IMR-90 (cell line): ENCODE measurements at regions not wholly inside any gene's neighbourhood (a gene's known extent, or its start where the extent isn't known, plus 50 kb on each side); places are given as distances from the start of the nearest gene placed in this dataset.

Experiments
- ATAC-seq: fragments of 200-7000 bp; cut with Tn5 transposase; 2 replicates; pipeline ENCODE4 v1.9.1; 2020; ENCODE audit warnings: low read depth, mild to moderate bottlenecking, moderate library complexity
- BruUV-seq: library from RNA; stranded (reverse); fragments of 400-500 nt; replicated peaks from 2 replicates; lab custom pipeline; 2021; lab: Mats Ljungman, UMichigan
- CTCF ChIA-PET: fragments of 300-600 bp; formaldehyde crosslinking; extraction: SDS; loops from one replicate; lab custom pipeline; 2021; ENCODE audit warnings: antibody characterized with exemption; lab: Yijun Ruan, JAX
- POLR2A ChIA-PET: fragments of 300-600 bp; sonication (Branson Sonifier 250); formaldehyde crosslinking; loops from one replicate; lab custom pipeline; 2022; ENCODE audit warnings: antibody characterized with exemption; ENCODE audit not compliant: unreplicated experiment; lab: Charles Lee
- DNase-seq: peaks from one replicate; pipeline ENCODE4 v3.0.0; 2013
- H2AFZ ChIP-seq: replicated peaks from 2 replicates; pipeline ENCODE3; 2013; ENCODE audit warnings: low read length, mild to moderate bottlenecking; ENCODE audit not compliant: poor library complexity
- H2AK5ac ChIP-seq: 2 replicates; pipeline ENCODE4 v1.6.1; 2013; ENCODE audit warnings: low read depth, low read length, inconsistent platforms
- H2AK9ac ChIP-seq: replicated peaks from 2 replicates; pipeline ENCODE3; 2013; ENCODE audit warnings: mild to moderate bottlenecking, low read depth, low read length, moderate library complexity; ENCODE audit not compliant: poor library complexity
- H2BK120ac ChIP-seq: 2 replicates; pipeline ENCODE4 v1.6.1; 2013; ENCODE audit warnings: low read depth, low read length, inconsistent platforms
- H2BK15ac ChIP-seq: 3 replicates; pipeline ENCODE4 v1.6.1; 2013; ENCODE audit warnings: low read depth, low read length, inconsistent platforms
- H2BK20ac ChIP-seq: 2 replicates; pipeline ENCODE4 v1.6.1; 2013; ENCODE audit warnings: low read depth, mild to moderate bottlenecking, inconsistent platforms, low read length, moderate library complexity
- H2BK5ac ChIP-seq: 2 replicates; pipeline ENCODE4 v1.6.1; 2013; ENCODE audit warnings: mild to moderate bottlenecking, low read depth, low read length, inconsistent platforms; ENCODE audit not compliant: poor library complexity, severe bottlenecking
- H3K14ac ChIP-seq: replicated peaks from 2 replicates; pipeline ENCODE4 v1.6.1; 2013; ENCODE audit warnings: low read depth, low read length, inconsistent platforms
- H3K18ac ChIP-seq: 2 replicates; pipeline ENCODE4 v1.6.1; 2013; ENCODE audit warnings: low read depth, low read length, control low read depth
- H3K23ac ChIP-seq: 2 replicates; pipeline ENCODE4 v1.6.1; 2013; ENCODE audit warnings: low read depth, low read length, inconsistent platforms
- H3K27ac ChIP-seq: 2 replicates; pipeline ENCODE4 v1.5.1; 2013; ENCODE audit warnings: mild to moderate bottlenecking, control low read depth, low read length; ENCODE audit not compliant: insufficient read depth
- H3K27me3 ChIP-seq: 2 replicates; pipeline ENCODE4 v1.6.1; 2013; ENCODE audit warnings: low read length; ENCODE audit not compliant: control insufficient read depth, insufficient read depth
- H3K36me3 ChIP-seq: 2 replicates; pipeline ENCODE4 v1.6.1; 2013; ENCODE audit warnings: low read length, mixed read lengths; ENCODE audit not compliant: control insufficient read depth, insufficient read depth
- H3K4ac ChIP-seq: 2 replicates; pipeline ENCODE4 v1.6.1; 2013; ENCODE audit warnings: low read depth, low read length, inconsistent platforms
- H3K4me1 ChIP-seq: 2 replicates; pipeline ENCODE4 v1.6.1; 2013; ENCODE audit warnings: low read length, mixed read lengths; ENCODE audit not compliant: control insufficient read depth, insufficient read depth
- H3K4me2 ChIP-seq: 2 replicates; pipeline ENCODE4 v1.6.1; 2013; ENCODE audit warnings: low read depth, mild to moderate bottlenecking, control low read depth, low read length, moderate library complexity
- H3K4me3 ChIP-seq: 2 replicates; pipeline ENCODE4 v1.5.1; 2013; ENCODE audit warnings: low read depth, mild to moderate bottlenecking, control low read depth, low read length, moderate library complexity; ENCODE audit not compliant: insufficient read depth
- H3K56ac ChIP-seq: 2 replicates; pipeline ENCODE4 v1.6.1; 2013; ENCODE audit warnings: low read length, inconsistent platforms; ENCODE audit not compliant: insufficient read depth; ENCODE audit errors: extremely low read depth
- H3K79me1 ChIP-seq, 2 experiments: 2 replicates each; pipeline ENCODE4 v1.6.1; 2013; ENCODE audit warnings: low read length in 2 of 2, inconsistent platforms in 1 of 2, low read depth in 1 of 2
- H3K9ac ChIP-seq: 2 replicates; pipeline ENCODE4 v1.6.1; 2013; ENCODE audit warnings: low read depth, low read length, control low read depth
- H3K9me1 ChIP-seq: 2 replicates; pipeline ENCODE4 v1.6.1; 2013; ENCODE audit warnings: low read length, inconsistent platforms; ENCODE audit not compliant: insufficient read depth
- H3K9me3 ChIP-seq: 2 replicates; pipeline ENCODE4 v1.6.1; 2013; ENCODE audit warnings: low read length; ENCODE audit not compliant: control insufficient read depth, insufficient read depth
- H4K20me1 ChIP-seq: 2 replicates; pipeline ENCODE4 v1.6.1; 2013; ENCODE audit warnings: low read length, inconsistent platforms; ENCODE audit not compliant: insufficient read depth
- H4K5ac ChIP-seq: 2 replicates; pipeline ENCODE4 v1.6.1; 2013; ENCODE audit warnings: mild to moderate bottlenecking, low read depth, low read length, control low read depth
- H4K8ac ChIP-seq, 2 experiments: 2 replicates each; pipeline ENCODE4 v1.6.1; 2013; ENCODE audit warnings: low read depth in 2 of 2, low read length in 2 of 2, control low read depth in 1 of 2, inconsistent platforms in 1 of 2
- H4K91ac ChIP-seq: 2 replicates; pipeline ENCODE4 v1.6.1; 2013; ENCODE audit warnings: low read depth, low read length, inconsistent platforms; ENCODE audit not compliant: insufficient read depth
- BHLHE40 ChIP-seq: fragments of 150-350 bp; IDR thresholded peaks from 2 replicates; pipeline ENCODE4 v1.6.1; 2016; ENCODE audit warnings: mild to moderate bottlenecking, low read depth, low read length
- CEBPB ChIP-seq: IDR thresholded peaks from 2 replicates; pipeline ENCODE4 v1.6.1; 2012; ENCODE audit warnings: low read depth, low read length, improper control_type of control experiment
- CHD1 ChIP-seq: IDR thresholded peaks from 2 replicates; pipeline ENCODE4 v1.6.1; 2012; ENCODE audit warnings: low read depth, low read length, improper control_type of control experiment
- MAFK ChIP-seq: IDR thresholded peaks from 2 replicates; pipeline ENCODE4 v1.6.1; 2012; ENCODE audit warnings: low read depth, low read length, improper control_type of control experiment
- MAZ ChIP-seq: IDR thresholded peaks from 2 replicates; pipeline ENCODE4 v1.6.1; 2012; ENCODE audit warnings: low read depth, mild to moderate bottlenecking, low read length, improper control_type of control experiment, moderate library complexity, borderline replicate concordance
- MXI1 ChIP-seq: IDR thresholded peaks from 2 replicates; pipeline ENCODE4 v1.6.1; 2012; ENCODE audit warnings: low read depth, mild to moderate bottlenecking, low read length, moderate library complexity, borderline replicate concordance
- NFE2L2 ChIP-seq: fragments of 150-350 bp; IDR thresholded peaks from 2 replicates; pipeline ENCODE4 v1.6.1; 2016; ENCODE audit warnings: low read depth, mild to moderate bottlenecking, low read length
- POLR2A ChIP-seq: IDR thresholded peaks from 2 replicates; pipeline ENCODE4 v1.6.1; 2012; ENCODE audit warnings: mild to moderate bottlenecking, low read depth, low read length
- RAD21 ChIP-seq: IDR thresholded peaks from 2 replicates; pipeline ENCODE4 v1.6.1; 2012; ENCODE audit warnings: low read length, improper control_type of control experiment
- RFX5 ChIP-seq: IDR thresholded peaks from 2 replicates; pipeline ENCODE4 v1.8.0; 2012; ENCODE audit warnings: low read depth, mild to moderate bottlenecking, low read length, moderate library complexity
- SMC3 ChIP-seq: fragments of 150-350 bp; IDR thresholded peaks from 2 replicates; pipeline ENCODE4 v1.6.1; 2016; ENCODE audit warnings: low read depth, mild to moderate bottlenecking, antibody characterized with exemption, low read length, moderate library complexity
- USF2 ChIP-seq: fragments of 150-350 bp; IDR thresholded peaks from 2 replicates; pipeline ENCODE4 v1.6.1; 2017; ENCODE audit warnings: mild to moderate bottlenecking, antibody characterized with exemption, low read length, low read depth
- WGBS, 2 experiments: methylation state at CpG; one replicate each; pipeline versions ENCODE4 v1.1.5 to v1.1.7; 2013; ENCODE audit warnings: missing lambda C conversion rate in 2 of 2; ENCODE audit not compliant: insufficient read length in 1 of 2; ENCODE audit errors: extremely low coverage in 2 of 2; 5-methylcytosine and 5-hydroxymethylcytosine counted together
- dilution Hi-C: fragments of 300-500 bp; cut with HindIII; formaldehyde crosslinking; loops from one replicate; pipeline ENCODE4 v1.14.3; 2018; ENCODE audit warnings: low sequenced_read_pairs; ENCODE audit not compliant: unreplicated experiment
- in situ Hi-C: fragments of 300-500 bp; cut with MboI; formaldehyde crosslinking; loops from 3 replicates; pipeline ENCODE4 v1.14.3; 2019; ENCODE audit warnings: low sequenced_read_pairs, inconsistent platforms, mixed read lengths
- intact Hi-C: fragments of 100-400 bp; cut with micrococcal nuclease; formaldehyde crosslinking; loops from 2 replicates; pipeline ENCODE4 v1.10.0; 2022

- CTCF ChIA-PET: no interaction called here
- intact Hi-C loops (no loop called here), in situ Hi-C loops (no loop called here), dilution Hi-C loops (no loop called here)
- Histone ChIP-seq H2AK9ac (no peak overlapping the region), H2AFZ (no peak overlapping the region), H4K20me1 (no peaks in the 10 kb centered on the region), H3K9me3 (no peaks in the 10 kb centered on the region), H2BK20ac (no peak overlapping the region), H3K79me1 (no peaks in the 10 kb centered on the region), H3K4me3 (no peak overlapping the region), H3K27ac (no peak overlapping the region), H3K18ac (no peak overlapping the region), H3K27me3 (no peaks in the 10 kb centered on the region), H3K14ac (no peak overlapping the region), H3K56ac (no peak overlapping the region), H3K9ac (no peak overlapping the region), H3K4me2 (no peak overlapping the region), H3K36me3 (no peaks in the 10 kb centered on the region), H2BK5ac (no peak overlapping the region), H4K5ac (no peak overlapping the region), H3K4me1 (no peaks in the 10 kb centered on the region), H2BK120ac (no peak overlapping the region), H2BK15ac (no peak overlapping the region), H3K4ac (no peak overlapping the region), H3K23ac (no peak overlapping the region), H3K9me1 (no peaks in the 10 kb centered on the region), H2AK5ac (no peak overlapping the region), H4K8ac (no peak overlapping the region), H4K91ac (no peak overlapping the region)
- POLR2A ChIA-PET: no interaction called here
- WGBS, 2 experiments: no CpG with 5 or more reads among the region's 1 CpG
- DNase-seq (no peak), ATAC-seq (no peak)
- no peak for TF ChIP-seq MAFK
- TF ChIP-seq POLR2A: no peak
- no peak for TF ChIP-seq MXI1
- TF ChIP-seq RFX5: no peak
- no peak for TF ChIP-seq CHD1
- no peak for TF ChIP-seq SMC3
- TF ChIP-seq RAD21: no peak
- no peak for TF ChIP-seq USF2
- no peak for TF ChIP-seq NFE2L2
- TF ChIP-seq MAZ: no peak
- no peak for TF ChIP-seq CEBPB
- TF ChIP-seq BHLHE40: no peak
- no TSS peak for BruUV-seq
These were observed 106.7 kb upstream of the FHIT start for GRCh38 chr3:61357902-61358301.
